ENCODE measurements at regions not wholly inside any gene's neighbourhood (a gene's known extent, or its start where the extent isn't known, plus 50 kb on each side); places are given as distances from the start of the nearest gene placed in this dataset.

- Histone ChIP-seq H3K4me3 (ENCODE audit: low read depth, low read length) (no peak overlapping the region), H3K27me3 (ENCODE audit: insufficient read depth, low read length) (no peaks in the 10 kb centered on the region), H2BK12ac (ENCODE audit: low read length) (no peak overlapping the region), H3K36me3 (ENCODE audit: control insufficient read depth in 1 of 2, insufficient read depth in 2 of 2, low read length in 2 of 2) (no peaks in the 10 kb centered on the region), H3K79me2 (ENCODE audit: control insufficient read depth, insufficient read depth, low read length, poor library complexity) (no peaks in the 10 kb centered on the region), H2AK5ac (ENCODE audit: low read length) (no peak overlapping the region), H3K27ac (ENCODE audit: low read depth, low read length) (no peak overlapping the region), H4K12ac (ENCODE audit: low read depth, low read length) (no peak overlapping the region), H3K18ac (ENCODE audit: low read length) (no peak overlapping the region), H3K9me3 (ENCODE audit: insufficient read depth, low read depth, low read length) (no peaks in the 10 kb centered on the region), H3K14ac (ENCODE audit: low read length) (no peak overlapping the region), H4K8ac (ENCODE audit: low read depth, low read length) (no peak overlapping the region), H2BK120ac (ENCODE audit: insufficient read depth, low read length, poor library complexity) (no peak overlapping the region), H2BK5ac (ENCODE audit: low read depth, low read length, poor library complexity) (no peak overlapping the region), H3K4ac (ENCODE audit: low read depth, low read length) (no peak overlapping the region), H2AFZ (ENCODE audit: insufficient read depth, low read length, poor library complexity) (no peak overlapping the region), H3K23ac (ENCODE audit: low read length) (no peak overlapping the region), H3K9ac (ENCODE audit: low read length) (no peak overlapping the region), H3K4me1 (ENCODE audit: control insufficient read depth in 1 of 2, insufficient read depth in 2 of 2, low read length in 2 of 2) (peaks cover 0 to 2% of the 10 kb centered on the region in 2 experiments), H3K79me1 (ENCODE audit: low read length) (no peaks in the 10 kb centered on the region), H4K91ac (ENCODE audit: low read depth, low read length) (no peak overlapping the region), H3K4me2 (ENCODE audit: low read length) (no peak overlapping the region)
- no CpG with 5 or more reads among the region's 5 CpGs for WGBS (ENCODE audit: extremely low coverage, insufficient coverage, insufficient read length)
- no peak for DNase-seq
Observed at GRCh38 chr18:46418663-46419260, 238.3 kb downstream of the LOXHD1 start.

- H3K27ac ChIP-seq (ENCODE audit: low read depth, low read length): no peak overlapping the region
- no peak overlapping the region for H3K14ac ChIP-seq (ENCODE audit: low read length)
- H3K4me2 ChIP-seq (ENCODE audit: low read length): no peak overlapping the region
- H2BK12ac ChIP-seq (ENCODE audit: low read length): no peak overlapping the region
- H2BK5ac ChIP-seq (ENCODE audit: low read depth, low read length, poor library complexity): no peak overlapping the region
- no CpG with 5 or more reads among the region's 12 CpGs for WGBS (ENCODE audit: extremely low coverage, insufficient coverage, insufficient read length)
- no peak overlapping the region for H4K91ac ChIP-seq (ENCODE audit: low read depth, low read length)
- H2BK120ac ChIP-seq (ENCODE audit: insufficient read depth, low read length, poor library complexity): no peak overlapping the region
- H4K12ac ChIP-seq (ENCODE audit: low read depth, low read length): no peak overlapping the region
- H3K18ac ChIP-seq (ENCODE audit: low read length): no peak overlapping the region
- H3K23ac ChIP-seq (ENCODE audit: low read length): no peak overlapping the region
- no peak overlapping the region for H4K8ac ChIP-seq (ENCODE audit: low read depth, low read length)
- H3K4me1 ChIP-seq (ENCODE audit: control insufficient read depth in 1 of 2, insufficient read depth in 2 of 2, low read length in 2 of 2): peaks cover 0 to 2% of the 10 kb centered on the region in 2 experiments
- no peak overlapping the region for H2AK5ac ChIP-seq (ENCODE audit: low read length)
- H3K79me2 ChIP-seq (ENCODE audit: control insufficient read depth, insufficient read depth, low read length, poor library complexity): no peaks in the 10 kb centered on the region
- H3K9ac ChIP-seq (ENCODE audit: low read length): no peak overlapping the region
- H3K27me3 ChIP-seq (ENCODE audit: insufficient read depth, low read length): no peaks in the 10 kb centered on the region
- H3K9me3 ChIP-seq (ENCODE audit: insufficient read depth, low read depth, low read length): no peaks in the 10 kb centered on the region
- DNase-seq: no peak
- no peaks in the 10 kb centered on the region for H3K36me3 ChIP-seq (ENCODE audit: control insufficient read depth in 1 of 2, insufficient read depth in 2 of 2, low read length in 2 of 2)
- H3K79me1 ChIP-seq (ENCODE audit: low read length): no peaks in the 10 kb centered on the region
- no peak overlapping the region for H2AFZ ChIP-seq (ENCODE audit: insufficient read depth, low read length, poor library complexity)
- no peak overlapping the region for H3K4me3 ChIP-seq (ENCODE audit: low read depth, low read length)
- H3K4ac ChIP-seq (ENCODE audit: low read depth, low read length): no peak overlapping the region
Observed at GRCh38 chr18:46419391-46420141, 237.5 kb downstream of the LOXHD1 start.

- no peak overlapping the region for H4K12ac ChIP-seq (ENCODE audit: low read depth, low read length)
- H3K4me1 ChIP-seq (ENCODE audit: control insufficient read depth in 1 of 2, insufficient read depth in 2 of 2, low read length in 2 of 2): peaks cover 0 to 6% of the 10 kb centered on the region in 2 experiments
- no peak overlapping the region for H4K8ac ChIP-seq (ENCODE audit: low read depth, low read length)
- H3K9me3 ChIP-seq (ENCODE audit: insufficient read depth, low read depth, low read length): no peaks in the 10 kb centered on the region
- no peak overlapping the region for H2BK12ac ChIP-seq (ENCODE audit: low read length)
- no peak overlapping the region for H3K27ac ChIP-seq (ENCODE audit: low read depth, low read length)
- H2AFZ ChIP-seq (ENCODE audit: insufficient read depth, low read length, poor library complexity): no peak overlapping the region
- H3K4me3 ChIP-seq (ENCODE audit: low read depth, low read length): no peak overlapping the region
- H3K23ac ChIP-seq (ENCODE audit: low read length): no peak overlapping the region
- H2AK5ac ChIP-seq (ENCODE audit: low read length): no peak overlapping the region
- H3K79me1 ChIP-seq (ENCODE audit: low read length): no peaks in the 10 kb centered on the region
- H2BK120ac ChIP-seq (ENCODE audit: insufficient read depth, low read length, poor library complexity): no peak overlapping the region
- H3K27me3 ChIP-seq (ENCODE audit: insufficient read depth, low read length): no peaks in the 10 kb centered on the region
- H3K36me3 ChIP-seq (ENCODE audit: control insufficient read depth in 1 of 2, insufficient read depth in 2 of 2, low read length in 2 of 2): no peaks in the 10 kb centered on the region
- no peak overlapping the region for H4K91ac ChIP-seq (ENCODE audit: low read depth, low read length)
- no peak overlapping the region for H2BK5ac ChIP-seq (ENCODE audit: low read depth, low read length, poor library complexity)
- WGBS (ENCODE audit: extremely low coverage, insufficient coverage, insufficient read length): no CpG with 5 or more reads among the region's 7 CpGs
- H3K4me2 ChIP-seq (ENCODE audit: low read length): no peak overlapping the region
- no peak overlapping the region for H3K18ac ChIP-seq (ENCODE audit: low read length)
- DNase-seq: no peak
- no peak overlapping the region for H3K14ac ChIP-seq (ENCODE audit: low read length)
- H3K79me2 ChIP-seq (ENCODE audit: control insufficient read depth, insufficient read depth, low read length, poor library complexity): no peaks in the 10 kb centered on the region
- no peak overlapping the region for H3K4ac ChIP-seq (ENCODE audit: low read depth, low read length)
- no peak overlapping the region for H3K9ac ChIP-seq (ENCODE audit: low read length)
Observed at GRCh38 chr18:46421973-46422551, 235.0 kb downstream of the LOXHD1 start.

GRCh38 chr18:46422552-46423055, 234.4 kb downstream of the LOXHD1 start:
- no CpG with 5 or more reads among the region's 4 CpGs for WGBS (ENCODE audit: extremely low coverage, insufficient coverage, insufficient read length)

More at GRCh38 chr18:46422552-46423055, 234.4 kb downstream of the LOXHD1 start:
- Histone ChIP-seq H3K4me1 (ENCODE audit: control insufficient read depth in 1 of 2, insufficient read depth in 2 of 2, low read length in 2 of 2) (peaks cover 0 to 6% of the 10 kb centered on the region in 2 experiments), H2AK5ac (ENCODE audit: low read length) (no peak overlapping the region), H3K14ac (ENCODE audit: low read length) (no peak overlapping the region), H2BK120ac (ENCODE audit: insufficient read depth, low read length, poor library complexity) (no peak overlapping the region), H3K9me3 (ENCODE audit: insufficient read depth, low read depth, low read length) (peaks cover under 1% of the 10 kb centered on the region), H3K79me1 (ENCODE audit: low read length) (no peaks in the 10 kb centered on the region), H3K9ac (ENCODE audit: low read length) (no peak overlapping the region), H3K4me2 (ENCODE audit: low read length) (no peak overlapping the region), H3K4ac (ENCODE audit: low read depth, low read length) (no peak overlapping the region), H3K27ac (ENCODE audit: low read depth, low read length) (no peak overlapping the region), H3K23ac (ENCODE audit: low read length) (no peak overlapping the region), H2BK5ac (ENCODE audit: low read depth, low read length, poor library complexity) (no peak overlapping the region), H3K4me3 (ENCODE audit: low read depth, low read length) (no peak overlapping the region), H4K12ac (ENCODE audit: low read depth, low read length) (no peak overlapping the region), H3K79me2 (ENCODE audit: control insufficient read depth, insufficient read depth, low read length, poor library complexity) (no peaks in the 10 kb centered on the region), H2BK12ac (ENCODE audit: low read length) (no peak overlapping the region), H4K8ac (ENCODE audit: low read depth, low read length) (no peak overlapping the region), H2AFZ (ENCODE audit: insufficient read depth, low read length, poor library complexity) (no peak overlapping the region), H3K27me3 (ENCODE audit: insufficient read depth, low read length) (no peaks in the 10 kb centered on the region), H3K36me3 (ENCODE audit: control insufficient read depth in 1 of 2, insufficient read depth in 2 of 2, low read length in 2 of 2) (no peaks in the 10 kb centered on the region), H3K18ac (ENCODE audit: low read length) (no peak overlapping the region), H4K91ac (ENCODE audit: low read depth, low read length) (no peak overlapping the region)
- no peak for DNase-seq
